B cell (primary cell): ENCODE measurements at regions not wholly inside any gene's neighbourhood (a gene's known extent, or its start where the extent isn't known, plus 50 kb on each side); places are given as distances from the start of the nearest gene placed in this dataset.

Experiments used
- ATAC-seq: fragments of 200-7000 bp; cut with Tn5 transposase; one replicate; pipeline ENCODE4 v1.10.0; 2021; ENCODE audit warnings: low read depth, mild to moderate bottlenecking, moderate number of reproducible peaks, moderate library complexity
- CTCF ChIA-PET: fragments of 350-600 bp; sonication (Branson Sonifier 250); formaldehyde crosslinking; loops from one replicate; lab custom pipeline; 2021; ENCODE audit warnings: antibody characterized with exemption, inconsistent platforms; lab: Charles Lee
- POLR2A ChIA-PET: fragments of 350-600 bp; sonication (Branson Sonifier 250); formaldehyde crosslinking; loops from one replicate; lab custom pipeline; 2021; ENCODE audit warnings: antibody characterized with exemption; lab: Charles Lee
- DNase-seq: peaks from one replicate; pipeline ENCODE4 v3.0.0; 2013
- H2AFZ ChIP-seq: 2 replicates; pipeline ENCODE4 v1.6.1; 2012; ENCODE audit warnings: mild to moderate bottlenecking, low read depth, low read length; ENCODE audit not compliant: insufficient read depth, poor library complexity, severe bottlenecking
- H3K27ac ChIP-seq, 2 donors: 1 replicate in 1 of 2; 2 replicates in 1 of 2; pipeline ENCODE4 v1.5.1; 2012 to 2013; ENCODE audit warnings: low read length in 2 of 2, mild to moderate bottlenecking in 2 of 2, moderate library complexity in 1 of 2
- H3K27me3 ChIP-seq, 4 experiments: fragments of 200-600 bp in 1 of 4; sonication (generic) in 1 of 4; replicated peaks in 1 of 4; 1 replicate in 2 of 4; 2 replicates in 2 of 4; pipeline versions ENCODE4 v1.6.1 to v1.7.0; 2013 to 2016; ENCODE audit warnings: low read length in 3 of 4, mild to moderate bottlenecking in 2 of 4, mixed read lengths in 1 of 4, moderate library complexity in 1 of 4; ENCODE audit not compliant: insufficient read depth in 4 of 4, control insufficient read depth in 3 of 4; ENCODE audit errors: control extremely low read depth in 1 of 4
- H3K36me3 ChIP-seq, 2 experiments: replicated peaks in 1 of 2; 1 replicate in 1 of 2; 2 replicates in 1 of 2; pipeline versions ENCODE4 v1.6.1 to v1.7.1; 2013; ENCODE audit warnings: low read length in 1 of 2; ENCODE audit not compliant: insufficient read depth in 2 of 2, control insufficient read depth in 1 of 2; ENCODE audit errors: control extremely low read depth in 1 of 2, extremely low read depth in 1 of 2
- H3K4me1 ChIP-seq, 2 donors: fragments of 200-600 bp in 1 of 2; sonication (generic) in 1 of 2; 1 replicate in 1 of 2; 2 replicates in 1 of 2; pipeline versions ENCODE4 v1.5.1 to v1.6.1; 2013 to 2017; ENCODE audit warnings: low read length in 2 of 2; ENCODE audit not compliant: control insufficient read depth in 2 of 2, insufficient read depth in 2 of 2
- H3K4me2 ChIP-seq: replicated peaks from 2 replicates; pipeline ENCODE3; 2012; ENCODE audit warnings: mild to moderate bottlenecking, low read depth, low read length; ENCODE audit not compliant: poor library complexity, severe bottlenecking
- H3K4me3 ChIP-seq, 5 experiments: fragments of 200-600 bp in 1 of 5; sonication (generic) in 1 of 5; 1 replicate in 3 of 5; 2 replicates in 2 of 5; pipeline versions ENCODE4 v1.5.1 to v1.7.0; 2011 to 2016; ENCODE audit warnings: low read length in 4 of 5, mild to moderate bottlenecking in 4 of 5, low read depth in 2 of 5, control low read depth in 1 of 5, moderate library complexity in 1 of 5; ENCODE audit not compliant: insufficient read depth in 1 of 5; ENCODE audit errors: control extremely low read depth in 1 of 5, extremely low read depth in 1 of 5
- H3K79me2 ChIP-seq: fragments of 200-600 bp; sonication (generic); one replicate; pipeline ENCODE4 v1.6.0; 2016; ENCODE audit warnings: low read length; ENCODE audit not compliant: control insufficient read depth, insufficient read depth
- H3K9ac ChIP-seq: fragments of 200-600 bp; sonication (generic); 2 replicates; pipeline ENCODE4 v1.6.1; 2017; ENCODE audit warnings: mild to moderate bottlenecking, low read length, moderate library complexity
- H3K9me3 ChIP-seq, 3 donors: one replicate each; pipeline versions ENCODE4 v1.6.1 to v1.7.1; 2013; ENCODE audit warnings: low read length in 2 of 3; ENCODE audit not compliant: control insufficient read depth in 2 of 3, insufficient read depth in 1 of 3; ENCODE audit errors: control extremely low read depth in 1 of 3
- H4K20me1 ChIP-seq: 2 replicates; pipeline ENCODE4 v1.6.0; 2012; ENCODE audit warnings: mild to moderate bottlenecking, low read length; ENCODE audit not compliant: insufficient read depth, control insufficient read depth, poor library complexity, severe bottlenecking
- H3K27ac Mint-ChIP-seq: one replicate; pipeline ENCODE4 v1.8.0; 2021; ENCODE audit warnings: mixed read lengths
- H3K27me3 Mint-ChIP-seq: one replicate; pipeline ENCODE4 v1.8.0; 2021; ENCODE audit warnings: mixed read lengths
- H3K4me1 Mint-ChIP-seq: one replicate; pipeline ENCODE4 v1.8.0; 2021; ENCODE audit warnings: mixed read lengths
- H3K4me3 Mint-ChIP-seq: one replicate; pipeline ENCODE4 v1.8.0; 2021; ENCODE audit warnings: mixed read lengths
- H3K9me3 Mint-ChIP-seq: one replicate; pipeline ENCODE4 v1.8.0; 2022; ENCODE audit warnings: mixed read lengths; ENCODE audit not compliant: insufficient read depth
- CTCF ChIP-seq: fragments of 200-600 bp; IDR thresholded peaks from one replicate; pipeline ENCODE4 v1.8.0; 2022; ENCODE audit warnings: antibody characterized with exemption, mild to moderate bottlenecking
- EZH2 ChIP-seq: IDR thresholded peaks from 2 replicates; pipeline ENCODE4 v1.6.1; 2012; ENCODE audit warnings: borderline replicate concordance, low read depth, mild to moderate bottlenecking, moderate library complexity, low read length; ENCODE audit not compliant: insufficient read depth, poor library complexity, severe bottlenecking
- WGBS: methylation state at CpG from one replicate; pipeline ENCODE4 v1.1.5; 2013; ENCODE audit warnings: missing lambda C conversion rate; ENCODE audit not compliant: insufficient coverage; 5-methylcytosine and 5-hydroxymethylcytosine counted together
- intact Hi-C: fragments of 100-400 bp; cut with micrococcal nuclease; formaldehyde crosslinking; loops from one replicate; pipeline ENCODE4 v1.10.0; 2022

GRCh38 chr7:109224100-109224499, 654.4 kb downstream of the DNAJB9 start:
- Mint-ChIP-seq H3K27ac (no peak overlapping the region), H3K27me3 (no peaks in the 10 kb centered on the region), H3K4me3 (no peak overlapping the region), H3K4me1 (no peaks in the 10 kb centered on the region), H3K9me3 (no peaks in the 10 kb centered on the region)
- no peaks in the 10 kb centered on the region for H3K9me3 ChIP-seq
- H3K4me1 ChIP-seq, result no peaks in the 10 kb centered on the region
- no peak for DNase-seq
- no peak overlapping the region for H3K9ac ChIP-seq
- H3K36me3 ChIP-seq, result no peaks in the 10 kb centered on the region
- TF ChIP-seq EZH2 (no peak), CTCF (no peak)
- no peaks in the 10 kb centered on the region for H4K20me1 ChIP-seq
- ChIA-PET POLR2A (no interaction called here), CTCF (no interaction called here)
- H3K4me3 ChIP-seq, result no peak overlapping the region
- WGBS, result 100% methylated on average over 1 of the region's 2 CpGs
- no peak for ATAC-seq
- H3K4me2 ChIP-seq, result no peak overlapping the region
- H3K79me2 ChIP-seq, result no peaks in the 10 kb centered on the region
- intact Hi-C loops, result no loop called here
- H2AFZ ChIP-seq, result no peak overlapping the region
- no peak overlapping the region for H3K27ac ChIP-seq
- H3K27me3 ChIP-seq, result no peaks in the 10 kb centered on the region

DNA sequence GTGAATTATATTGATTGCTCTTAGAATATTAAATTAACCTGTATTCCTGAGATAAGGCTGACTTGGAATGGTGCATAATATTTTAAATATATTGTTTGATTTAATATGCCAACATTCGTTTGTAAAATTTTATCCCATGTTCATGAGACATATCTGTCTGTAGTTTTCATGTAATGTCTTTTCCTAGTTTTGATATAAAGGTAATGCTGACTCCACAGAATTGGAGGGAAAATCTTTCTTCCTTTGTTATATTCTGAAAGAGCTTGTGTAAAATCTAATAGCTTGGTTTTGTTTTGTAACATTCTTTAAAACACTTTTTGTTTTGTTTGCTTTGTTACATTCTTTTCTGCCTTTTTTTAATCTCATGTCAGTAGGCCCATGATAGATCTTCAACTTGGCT, 657.0 kb downstream of the DNAJB9 start:
- POLR2A ChIA-PET, result no interaction called here

More for the DNA sequence above, 657.0 kb downstream of the DNAJB9 start:
- Histone ChIP-seq H3K9ac (no peak overlapping the region), H4K20me1 (no peaks in the 10 kb centered on the region), H3K27ac (no peak overlapping the region), H3K4me3 (no peak overlapping the region), H3K4me2 (no peak overlapping the region), H3K79me2 (no peaks in the 10 kb centered on the region), H3K36me3 (no peaks in the 10 kb centered on the region), H2AFZ (no peak overlapping the region), H3K9me3 (peaks cover 0 to 2% (median 0%) of the 10 kb centered on the region in 3 donors), H3K4me1 (no peaks in the 10 kb centered on the region), H3K27me3 (no peaks in the 10 kb centered on the region)
- Mint-ChIP-seq H3K9me3 (peaks cover 2% of the 10 kb centered on the region), H3K4me3 (no peak overlapping the region), H3K4me1 (no peaks in the 10 kb centered on the region), H3K27me3 (no peaks in the 10 kb centered on the region), H3K27ac (no peak overlapping the region)
- DNase-seq (no peak), ATAC-seq (no peak)
- CTCF ChIA-PET, result no interaction called here
- TF ChIP-seq EZH2, result no peak
- no peak for TF ChIP-seq CTCF
- intact Hi-C loops, result no loop called here
- no CpG with 5 or more reads among the region's 1 CpG for WGBS
